ENCODE measurements at regions not wholly inside any gene's neighbourhood (a gene's known extent, or its start where the extent isn't known, plus 50 kb on each side); places are given as distances from the start of the nearest gene placed in this dataset.
"Not testable (repeated sequence)": the region's sequence is repeated elsewhere in the genome, so short reads cannot be mapped to it uniquely, and the experiment has no call there.

- peaks cover 16% of the 10 kb centered on the region for H3K27me3 Mint-ChIP-seq (ENCODE audit: low read depth)
- no peak overlapping the region for H3K27ac Mint-ChIP-seq (ENCODE audit: unreplicated experiment)
- no peaks in the 10 kb centered on the region for H3K4me1 Mint-ChIP-seq
- TF ChIP-seq, protein P1, sequence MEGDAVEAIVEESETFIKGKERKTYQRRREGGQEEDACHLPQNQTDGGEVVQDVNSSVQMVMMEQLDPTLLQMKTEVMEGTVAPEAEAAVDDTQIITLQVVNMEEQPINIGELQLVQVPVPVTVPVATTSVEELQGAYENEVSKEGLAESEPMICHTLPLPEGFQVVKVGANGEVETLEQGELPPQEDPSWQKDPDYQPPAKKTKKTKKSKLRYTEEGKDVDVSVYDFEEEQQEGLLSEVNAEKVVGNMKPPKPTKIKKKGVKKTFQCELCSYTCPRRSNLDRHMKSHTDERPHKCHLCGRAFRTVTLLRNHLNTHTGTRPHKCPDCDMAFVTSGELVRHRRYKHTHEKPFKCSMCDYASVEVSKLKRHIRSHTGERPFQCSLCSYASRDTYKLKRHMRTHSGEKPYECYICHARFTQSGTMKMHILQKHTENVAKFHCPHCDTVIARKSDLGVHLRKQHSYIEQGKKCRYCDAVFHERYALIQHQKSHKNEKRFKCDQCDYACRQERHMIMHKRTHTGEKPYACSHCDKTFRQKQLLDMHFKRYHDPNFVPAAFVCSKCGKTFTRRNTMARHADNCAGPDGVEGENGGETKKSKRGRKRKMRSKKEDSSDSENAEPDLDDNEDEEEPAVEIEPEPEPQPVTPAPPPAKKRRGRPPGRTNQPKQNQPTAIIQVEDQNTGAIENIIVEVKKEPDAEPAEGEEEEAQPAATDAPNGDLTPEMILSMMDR (conservative IDR thresholded peaks at IDR 0.05), result no peak
- DNase-seq (ENCODE audit: low read depth, low spot score), result no peak
- H3K9me3 Mint-ChIP-seq, result no peaks in the 10 kb centered on the region
- H3K36me3 Mint-ChIP-seq (ENCODE audit: low read depth), result no peaks in the 10 kb centered on the region
- no peak overlapping the region for H3K4me3 Mint-ChIP-seq
Observed at GRCh38 chrX:883588-883987, 253.0 kb downstream of the SHOX start.

DNA sequence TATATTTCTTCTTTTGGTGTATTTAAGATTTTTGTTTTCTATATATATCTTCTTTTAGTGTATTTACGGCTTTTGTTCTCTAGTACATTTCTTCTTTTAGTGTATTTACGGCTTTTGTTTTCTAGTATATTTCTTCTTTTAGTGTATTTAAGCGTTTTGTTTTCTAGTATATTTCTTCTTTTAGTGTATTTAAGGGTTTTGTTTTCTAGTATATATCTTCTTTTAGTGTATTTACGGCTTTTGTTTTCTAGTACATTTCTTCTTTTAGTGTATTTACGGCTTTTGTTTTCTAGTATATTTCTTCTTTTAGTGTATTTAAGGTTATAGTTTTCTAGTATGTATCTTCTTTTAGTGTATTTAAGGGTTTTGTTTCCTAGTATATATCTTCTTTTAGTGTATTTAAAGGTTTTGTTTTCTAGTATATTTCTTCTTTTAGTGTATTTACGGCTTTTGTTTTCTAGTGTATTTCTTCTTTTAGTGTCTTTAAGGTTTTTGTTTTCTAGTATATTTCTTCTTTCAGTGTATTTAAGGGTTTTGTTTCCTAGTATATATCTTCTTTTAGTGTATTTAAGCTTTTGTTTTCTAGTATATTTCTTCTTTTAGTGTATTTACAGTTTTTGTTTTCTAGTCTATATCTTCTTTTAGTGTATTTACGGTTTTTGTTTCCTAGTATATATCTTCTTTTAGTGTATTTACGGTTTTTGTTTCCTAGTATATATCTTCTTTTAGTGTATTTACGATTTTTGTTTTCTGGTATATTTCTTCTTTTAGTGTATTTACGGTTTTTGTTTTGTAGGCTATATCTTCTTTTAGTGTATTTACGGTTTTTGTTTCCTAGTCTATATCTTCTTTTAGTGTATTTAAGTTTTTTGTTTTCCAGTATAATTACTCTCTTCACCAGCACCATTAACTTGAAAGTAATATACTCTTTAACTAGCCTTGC, 249.4 kb downstream of the SHOX start:
- not testable (repeated sequence) for H3K36me3 Mint-ChIP-seq (ENCODE audit: low read depth); H3K27ac Mint-ChIP-seq (ENCODE audit: unreplicated experiment); H3K4me3 Mint-ChIP-seq; H3K9me3 Mint-ChIP-seq; H3K4me1 Mint-ChIP-seq; DNase-seq (ENCODE audit: low read depth, low spot score)
- H3K27me3 Mint-ChIP-seq (ENCODE audit: low read depth), result peaks cover 13% of the 10 kb centered on the region

GRCh38 chrX:874061-874460, 243.5 kb downstream of the SHOX start:
- H3K27ac Mint-ChIP-seq (ENCODE audit: unreplicated experiment), result no peak overlapping the region
- TF ChIP-seq, protein P1 (conservative IDR thresholded peaks at IDR 0.05), result no peak
- no peaks in the 10 kb centered on the region for H3K36me3 Mint-ChIP-seq (ENCODE audit: low read depth)
- H3K4me1 Mint-ChIP-seq, result no peaks in the 10 kb centered on the region
- no peak overlapping the region for H3K4me3 Mint-ChIP-seq
- H3K27me3 Mint-ChIP-seq (ENCODE audit: low read depth), result peaks cover 3% of the 10 kb centered on the region
- DNase-seq (ENCODE audit: low read depth, low spot score), result no peak
- peaks cover 9% of the 10 kb centered on the region for H3K9me3 Mint-ChIP-seq

DNA sequence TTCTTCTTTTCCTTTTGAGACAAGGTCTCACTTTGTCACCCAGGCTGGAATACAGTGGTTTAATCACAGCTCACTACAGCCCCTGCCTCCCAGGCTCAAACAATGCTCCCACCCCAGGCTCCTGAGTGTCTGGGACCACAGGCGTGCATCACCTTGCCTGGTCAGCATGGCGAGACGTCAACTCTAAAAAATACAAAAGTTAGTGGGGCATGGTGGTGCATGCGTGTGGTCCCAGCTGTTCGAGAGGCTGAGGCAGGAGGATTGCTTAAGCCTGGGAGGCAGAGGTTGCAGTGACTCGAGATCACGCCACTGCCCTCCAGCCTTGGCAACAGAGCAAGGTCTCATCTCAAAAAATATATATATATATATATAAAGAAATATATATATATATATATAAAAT, 242.4 kb downstream of the SHOX start:
- TF ChIP-seq, protein P1 (conservative IDR thresholded peaks at IDR 0.05), result no peak
- no peak for DNase-seq (ENCODE audit: low read depth, low spot score)
- no peak overlapping the region for H3K27ac Mint-ChIP-seq (ENCODE audit: unreplicated experiment)
- H3K4me1 Mint-ChIP-seq, result no peaks in the 10 kb centered on the region
- peaks cover 9% of the 10 kb centered on the region for H3K9me3 Mint-ChIP-seq
- no peak overlapping the region for H3K4me3 Mint-ChIP-seq
- no peaks in the 10 kb centered on the region for H3K36me3 Mint-ChIP-seq (ENCODE audit: low read depth)
- peaks cover 5% of the 10 kb centered on the region for H3K27me3 Mint-ChIP-seq (ENCODE audit: low read depth)

DNA sequence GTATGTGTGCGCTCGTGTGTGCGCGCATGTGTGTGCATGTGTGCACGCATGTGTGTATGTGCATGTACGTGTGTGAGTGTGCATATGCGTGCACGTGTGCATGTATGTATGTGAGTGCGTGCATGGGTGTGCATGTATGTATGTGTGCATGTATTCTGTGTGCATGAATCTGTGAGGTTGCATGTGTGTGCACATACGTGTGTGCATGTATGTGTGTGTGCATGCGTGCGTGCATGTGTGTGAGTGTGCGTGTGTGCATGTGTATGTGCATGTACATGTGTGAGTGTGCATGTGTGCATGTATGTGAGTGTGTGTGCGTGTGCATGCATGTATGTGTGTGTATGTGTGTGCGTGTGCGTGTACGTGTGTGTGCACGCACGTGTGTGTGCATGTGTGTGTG, 241.5 kb downstream of the SHOX start:
- Mint-ChIP-seq H3K9me3 (peaks cover 9% of the 10 kb centered on the region), H3K27ac (ENCODE audit: unreplicated experiment) (no peak overlapping the region), H3K4me1 (no peaks in the 10 kb centered on the region), H3K27me3 (ENCODE audit: low read depth) (peaks cover 12% of the 10 kb centered on the region), H3K4me3 (no peak overlapping the region), H3K36me3 (ENCODE audit: low read depth) (no peaks in the 10 kb centered on the region)
- TF ChIP-seq, protein P1 (conservative IDR thresholded peaks at IDR 0.05), result no peak
- DNase-seq (ENCODE audit: low read depth, low spot score), result no peak

- H3K36me3 Mint-ChIP-seq (ENCODE audit: low read depth), result no peaks in the 10 kb centered on the region
- no peak for DNase-seq (ENCODE audit: low read depth, low spot score)
- H3K27me3 Mint-ChIP-seq (ENCODE audit: low read depth), result peaks cover 12% of the 10 kb centered on the region
- TF ChIP-seq, protein P1 (conservative IDR thresholded peaks at IDR 0.05), result no peak
- H3K4me1 Mint-ChIP-seq, result no peaks in the 10 kb centered on the region
- no peak overlapping the region for H3K4me3 Mint-ChIP-seq
- no peak overlapping the region for H3K27ac Mint-ChIP-seq (ENCODE audit: unreplicated experiment)
- H3K9me3 Mint-ChIP-seq, result peaks cover 9% of the 10 kb centered on the region
Observed at GRCh38 chrX:871626-872025, 241.0 kb downstream of the SHOX start.
